ENCODE measurements at regions not wholly inside any gene's neighbourhood (a gene's known extent, or its start where the extent isn't known, plus 50 kb on each side); places are given as distances from the start of the nearest gene placed in this dataset.
A peak's percentile ranks its signal among the peaks of the same experiment; 100 is the strongest.

GRCh38 chr7:1286946-1287645, 54.4 kb downstream of the UNCX start:
- no peak for DNase-seq (ENCODE audit: low read depth)
- no peak overlapping the region for H3K4me3 ChIP-seq (ENCODE audit: low read depth, low read length)

DNA sequence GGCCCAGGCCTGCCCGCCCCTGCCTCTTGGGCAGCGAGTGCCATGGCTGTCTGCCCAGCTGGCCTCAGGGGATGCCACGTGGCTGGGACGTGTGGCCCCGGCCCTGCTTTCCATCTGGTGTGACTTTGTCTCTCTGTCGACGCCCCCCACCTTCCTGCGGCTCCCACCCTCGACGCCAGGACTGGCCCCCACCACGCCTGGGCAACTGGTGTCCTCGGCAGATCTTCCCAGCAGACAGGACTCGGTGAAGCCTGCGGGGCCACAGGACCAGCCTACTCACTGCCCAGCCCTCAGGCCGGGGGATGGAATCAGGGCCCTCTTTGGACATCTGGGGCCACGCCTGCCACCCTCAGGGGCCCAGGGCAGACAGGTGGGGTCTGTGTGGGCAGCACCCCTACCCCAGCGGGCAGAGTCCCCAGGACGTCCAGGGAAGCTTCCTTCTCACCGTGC, 55.1 kb downstream of the UNCX start:
- no peak overlapping the region for H3K4me3 ChIP-seq (ENCODE audit: low read depth, low read length)
- no peak for DNase-seq (ENCODE audit: low read depth)

- DNase-seq (ENCODE audit: low read depth) = no peak
- H3K4me3 ChIP-seq (ENCODE audit: low read depth, low read length) = no peak overlapping the region
These were observed 55.8 kb downstream of the UNCX start for GRCh38 chr7:1288390-1288995.

DNA sequence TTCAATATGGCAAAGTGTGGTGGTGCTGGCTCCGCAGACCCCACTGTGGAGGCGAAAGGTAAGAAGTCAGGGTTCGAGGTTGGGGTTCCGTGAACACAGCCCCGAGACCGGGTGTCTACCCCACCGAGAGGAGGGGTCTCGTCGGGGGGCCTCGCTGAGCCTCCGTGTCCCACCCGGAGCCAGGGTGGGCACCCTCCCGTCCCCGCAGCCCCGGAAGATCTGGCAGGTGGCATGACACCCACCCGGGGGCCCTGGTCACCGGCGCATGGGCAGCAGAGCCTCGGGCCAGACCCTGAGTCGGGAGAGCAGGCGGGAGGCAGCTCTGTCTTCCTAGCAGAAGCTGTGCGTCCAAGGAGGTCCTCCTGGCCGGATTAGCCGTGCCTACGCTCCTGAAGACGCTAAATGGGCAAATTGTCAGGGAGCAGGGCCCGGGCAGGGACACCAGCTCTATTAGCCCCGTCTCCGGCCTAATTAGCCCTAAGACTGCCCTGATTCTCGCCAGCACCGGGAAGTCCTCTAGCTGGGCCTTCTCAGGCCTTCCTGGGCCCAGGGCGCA, 56.4 kb downstream of the UNCX start:
- H3K4me3 ChIP-seq (ENCODE audit: low read depth, low read length) = no peak overlapping the region
- DNase-seq (ENCODE audit: low read depth) = no peak

GRCh38 chr7:1289666-1290025, 57.0 kb downstream of the UNCX start:
- peak overlapping the region; percentile 39 for H3K4me3 ChIP-seq (ENCODE audit: low read depth, low read length)
- no peak for DNase-seq (ENCODE audit: low read depth)

- DNase-seq (ENCODE audit: low read depth) = no peak
These were observed 57.5 kb downstream of the UNCX start for GRCh38 chr7:1290026-1290678.

DNA sequence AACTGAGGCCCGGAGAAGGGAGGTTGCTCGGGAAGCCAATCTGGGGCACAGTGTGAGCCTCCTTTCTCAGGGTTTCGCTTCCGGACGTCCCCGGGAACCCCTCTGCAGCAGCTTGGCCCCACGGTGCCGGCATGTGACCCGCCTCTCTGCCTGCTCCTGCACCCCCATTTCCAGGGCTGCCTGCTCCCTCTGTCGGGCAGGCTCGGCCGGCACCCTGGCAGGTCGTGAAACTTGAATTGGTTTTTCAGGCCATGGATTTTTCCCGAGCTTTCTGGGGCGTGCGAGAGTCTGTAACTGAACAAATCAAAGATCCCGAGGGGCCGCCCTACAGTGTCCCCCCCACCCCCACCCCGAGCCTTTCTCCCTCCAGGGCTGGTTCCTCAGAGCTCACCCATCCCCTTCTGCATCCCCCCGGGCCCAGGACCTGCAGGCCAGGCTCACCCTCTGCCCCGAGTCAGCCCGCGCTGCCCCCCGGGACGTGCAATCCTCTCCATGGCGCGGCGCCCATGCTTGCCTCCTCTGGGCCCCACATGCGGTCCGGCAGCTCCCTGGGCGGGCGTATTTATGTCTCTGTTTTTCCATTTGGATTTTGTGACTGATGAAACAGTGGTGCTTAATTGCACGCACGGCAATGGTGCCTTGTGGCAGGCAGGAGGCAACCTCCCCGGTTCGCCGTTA, 58.1 kb downstream of the UNCX start:
- H3K4me3 ChIP-seq (ENCODE audit: low read depth, low read length) = peak overlapping the region; percentile 39
- no peak for DNase-seq (ENCODE audit: low read depth)

More at GRCh38 chr7:1290026-1290678, 57.5 kb downstream of the UNCX start:
- H3K4me3 ChIP-seq (ENCODE audit: low read depth, low read length) = peak overlapping the region; percentile 39

DNA sequence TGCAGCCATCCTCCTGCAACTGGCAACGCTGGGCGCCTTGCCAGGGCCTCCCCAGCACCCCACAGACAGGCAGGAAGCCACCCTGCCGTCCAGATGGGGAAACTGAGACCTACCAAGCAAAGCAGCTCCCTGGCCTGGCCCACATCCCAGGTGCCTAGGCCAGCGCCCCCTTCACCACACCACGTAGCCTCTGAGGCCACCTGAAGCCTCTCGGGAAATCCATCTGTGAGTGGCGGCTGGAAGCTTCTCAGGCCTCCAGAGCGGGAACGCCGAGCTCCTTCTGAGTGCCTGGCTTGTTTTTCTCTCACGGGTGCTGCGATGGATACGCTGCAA, 58.7 kb downstream of the UNCX start:
- H3K4me3 ChIP-seq (ENCODE audit: low read depth, low read length) = no peak overlapping the region
- DNase-seq (ENCODE audit: low read depth) = no peak

DNA sequence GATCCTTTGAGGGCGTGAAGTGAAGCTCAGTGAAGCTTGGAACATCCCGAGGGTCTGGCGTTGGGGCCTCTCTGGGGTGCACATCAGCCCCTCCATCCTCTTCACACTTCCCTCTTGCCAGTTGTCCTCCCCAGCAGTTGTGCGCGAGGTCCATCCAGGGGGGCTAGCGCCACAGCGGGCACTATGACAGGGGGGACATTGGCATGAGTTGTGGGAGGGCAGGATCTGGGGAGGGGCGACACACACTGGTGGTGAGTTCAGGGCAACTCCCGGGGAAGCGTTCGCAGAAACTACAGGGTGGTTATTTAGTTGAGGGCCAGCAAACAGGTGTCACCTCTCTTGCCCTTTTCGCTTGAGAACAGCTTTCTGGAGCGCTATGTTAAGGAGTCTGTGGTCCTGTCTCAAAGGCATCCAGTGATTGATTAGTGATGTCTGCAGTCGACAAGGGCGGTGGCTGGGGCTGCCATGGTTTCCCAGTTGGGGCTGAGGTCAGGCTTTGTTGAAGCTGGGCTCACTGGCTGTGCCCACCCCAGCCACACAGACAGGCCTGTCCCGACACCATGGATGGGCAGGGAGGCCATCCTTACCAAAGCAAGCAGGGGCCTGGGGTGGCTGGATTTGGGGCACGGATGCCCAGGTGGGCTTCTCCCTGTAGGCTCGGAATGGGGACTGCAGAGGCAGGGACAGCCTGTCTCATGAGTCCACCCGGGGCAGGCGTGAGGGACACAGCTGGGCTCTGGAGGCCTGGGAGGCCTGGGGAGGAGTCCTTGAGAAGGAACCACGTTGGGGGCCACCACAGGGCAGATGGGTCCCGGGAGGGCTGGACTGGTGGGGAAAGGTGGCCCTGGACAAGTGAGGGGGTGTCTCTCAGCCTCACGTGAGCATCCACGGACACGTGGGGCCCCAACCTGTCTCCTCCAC, 59.4 kb downstream of the UNCX start:
- H3K4me3 ChIP-seq (ENCODE audit: low read depth, low read length) = no peak overlapping the region
- DNase-seq (ENCODE audit: low read depth) = no peak

DNA sequence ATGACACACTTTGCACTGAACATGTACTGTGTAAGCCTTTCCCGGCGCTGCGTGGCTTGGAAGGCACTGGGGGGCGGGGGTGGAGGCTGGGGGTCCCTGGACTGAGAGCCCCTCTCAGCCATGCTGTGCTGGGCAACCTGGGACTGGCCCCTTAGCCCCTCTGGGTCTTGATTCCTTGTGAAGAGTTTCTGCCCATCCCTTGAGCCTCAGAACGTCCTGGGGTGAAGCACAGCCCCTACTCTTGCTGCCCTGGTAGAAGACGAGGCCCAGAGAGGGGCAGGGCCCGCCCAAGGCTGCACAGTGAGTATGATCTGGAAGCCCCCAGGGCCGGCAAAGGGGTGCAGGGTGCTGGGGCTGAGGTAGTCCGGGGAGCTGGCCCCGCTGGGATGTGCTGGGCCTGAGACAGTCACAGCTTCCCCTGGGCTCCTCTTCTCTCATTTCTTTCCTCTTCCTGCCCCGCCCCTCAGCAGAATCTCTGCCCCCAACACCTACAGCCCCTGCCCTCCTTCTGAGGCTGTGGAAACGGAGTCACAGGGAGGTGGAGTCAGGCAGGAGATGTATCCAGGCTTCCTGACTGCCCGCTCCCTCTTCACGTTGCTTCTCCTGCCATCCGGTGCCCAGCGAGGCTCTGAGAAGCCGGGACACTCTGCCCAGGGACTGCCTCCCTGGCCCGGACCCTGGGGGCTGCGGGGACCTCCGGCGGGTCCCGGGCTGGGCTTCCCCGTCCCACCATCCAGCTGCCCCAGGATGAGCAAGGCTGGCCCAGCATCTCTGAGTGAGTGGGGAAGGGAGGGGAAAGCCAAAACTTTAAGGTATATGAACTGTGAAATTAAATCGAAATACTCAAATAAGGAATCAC, 60.5 kb downstream of the UNCX start:
- no peak for DNase-seq (ENCODE audit: low read depth)
- no peak overlapping the region for H3K4me3 ChIP-seq (ENCODE audit: low read depth, low read length)

- H3K4me3 ChIP-seq (ENCODE audit: low read depth, low read length) = no peak overlapping the region
- no peak for DNase-seq (ENCODE audit: low read depth)
These were observed 61.3 kb downstream of the UNCX start for GRCh38 chr7:1293950-1294411.

GRCh38 chr7:1295776-1296355, 63.2 kb downstream of the UNCX start:
- H3K4me3 ChIP-seq (ENCODE audit: low read depth, low read length) = no peak overlapping the region
- DNase-seq (ENCODE audit: low read depth) = no peak

DNA sequence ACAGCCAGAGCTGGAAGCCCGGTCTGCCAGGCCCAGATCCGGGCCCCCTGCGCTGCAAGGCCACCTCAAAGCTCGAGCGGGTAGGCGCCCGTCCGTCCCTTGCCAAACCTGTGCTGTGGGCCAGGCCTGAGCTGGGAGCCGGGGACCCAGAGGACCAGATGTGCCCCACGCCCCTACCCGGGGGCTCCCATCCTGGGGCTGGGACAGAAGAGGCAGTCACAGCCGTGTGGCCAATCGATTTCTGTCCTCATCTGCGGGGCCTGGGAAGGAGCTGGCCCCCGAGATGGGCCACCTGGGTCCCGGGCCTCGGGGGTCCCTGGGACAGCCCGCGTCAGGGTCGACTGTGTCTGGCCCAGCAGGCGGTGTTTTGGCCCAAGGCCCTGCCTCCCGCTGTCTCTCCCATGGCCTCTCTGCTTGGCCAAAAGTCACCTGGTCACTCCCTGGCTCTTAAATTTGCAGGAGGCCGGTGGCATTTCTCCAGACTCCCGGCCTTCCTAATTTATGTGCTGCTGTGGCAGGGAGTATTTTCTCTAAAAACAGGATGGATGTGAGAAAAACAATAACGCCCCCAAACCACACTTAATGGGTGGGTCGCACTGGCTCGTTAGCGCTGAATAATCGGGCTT, 63.8 kb downstream of the UNCX start:
- H3K4me3 ChIP-seq (ENCODE audit: low read depth, low read length) = no peak overlapping the region
- no peak for DNase-seq (ENCODE audit: low read depth)

DNA sequence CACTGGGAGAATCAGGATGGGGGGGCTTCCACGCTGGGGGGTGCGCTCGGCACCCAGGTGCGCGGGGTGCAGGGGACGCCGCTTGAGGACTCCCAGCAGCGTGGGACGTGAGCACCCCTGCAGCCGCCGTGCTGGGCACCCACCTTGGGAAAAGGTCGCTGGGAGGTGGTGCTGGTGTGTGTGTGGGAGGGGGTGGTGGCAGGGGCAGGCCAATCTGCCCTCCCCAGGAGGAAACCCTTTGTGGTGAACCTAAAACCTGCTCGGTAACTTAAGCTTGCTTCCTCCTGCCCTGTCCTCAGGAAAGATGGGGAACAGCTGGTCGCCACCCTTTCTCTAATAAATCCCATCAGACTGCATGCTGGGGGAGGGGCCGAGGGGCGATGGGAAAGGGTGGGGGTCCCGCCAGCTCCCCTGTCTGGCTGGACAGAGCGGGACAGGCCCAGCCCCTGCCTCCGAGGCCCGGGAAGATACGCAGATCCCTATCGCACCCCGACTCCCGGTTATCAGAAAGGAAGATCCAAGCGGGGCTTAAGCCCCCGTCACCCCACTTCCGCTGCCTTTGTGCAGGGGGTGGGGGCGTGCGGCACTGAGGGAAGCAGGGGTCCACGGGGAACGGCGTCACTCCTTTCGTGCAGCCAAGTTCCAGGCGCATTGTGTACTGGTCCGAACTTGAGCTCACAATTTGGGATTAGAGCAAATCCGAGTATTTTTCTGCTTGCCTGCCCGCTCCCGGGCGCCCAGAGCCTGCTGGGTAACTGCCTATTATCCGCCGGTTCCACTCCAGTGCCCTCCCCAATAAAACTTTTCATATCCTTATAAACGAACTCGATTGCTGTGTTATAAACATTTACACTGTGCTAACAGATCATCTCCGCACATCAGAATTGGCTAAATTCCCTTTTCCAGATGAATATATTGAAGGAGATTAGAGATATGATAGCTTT, 64.6 kb downstream of the UNCX start:
- DNase-seq (ENCODE audit: low read depth) = no peak
- H3K4me3 ChIP-seq (ENCODE audit: low read depth, low read length) = no peak overlapping the region

- no peak overlapping the region for H3K4me3 ChIP-seq (ENCODE audit: low read depth, low read length)
- DNase-seq (ENCODE audit: low read depth) = no peak
These were observed 65.6 kb downstream of the UNCX start for GRCh38 chr7:1298051-1298930.
